Stomach (tissue), 4 donors: ENCODE measurements at regions not wholly inside any gene's neighbourhood (a gene's known extent, or its start where the extent isn't known, plus 50 kb on each side); places are given as distances from the start of the nearest gene placed in this dataset.

ENCODE experiments used
- EP300 ChIP-seq: sonication (generic); formaldehyde crosslinking; IDR thresholded peaks from one replicate; pipeline ENCODE4 v1.6.1; 2017; ENCODE audit warnings: antibody characterized with exemption
- POLR2A ChIP-seq, 4 donors: fragments of 450-650 bp; IDR thresholded peaks; one replicate each; pipeline ENCODE4 v1.6.1; 2016; ENCODE audit warnings: antibody characterized with exemption in 4 of 4, control low read depth in 2 of 4, mild to moderate bottlenecking in 1 of 4, moderate library complexity in 1 of 4
- POLR2AphosphoS5 ChIP-seq, 3 donors: sonication (generic); formaldehyde crosslinking; IDR thresholded peaks; one replicate each; pipeline ENCODE4 v1.6.1; 2016; ENCODE audit warnings: antibody characterized with exemption in 3 of 3
- TF ChIP-seq, protein P1 (sequence below), 7 experiments: fragments of 450-650 bp in 4 of 7; fragments of 200-600 bp in 3 of 7; sonication (generic) in 3 of 7; IDR thresholded peaks; one replicate each; pipeline ENCODE4 v1.5.1; 2016 to 2019; ENCODE audit warnings: antibody characterized with exemption in 7 of 7, control low read depth in 2 of 7, mild to moderate bottlenecking in 1 of 7

DNA sequence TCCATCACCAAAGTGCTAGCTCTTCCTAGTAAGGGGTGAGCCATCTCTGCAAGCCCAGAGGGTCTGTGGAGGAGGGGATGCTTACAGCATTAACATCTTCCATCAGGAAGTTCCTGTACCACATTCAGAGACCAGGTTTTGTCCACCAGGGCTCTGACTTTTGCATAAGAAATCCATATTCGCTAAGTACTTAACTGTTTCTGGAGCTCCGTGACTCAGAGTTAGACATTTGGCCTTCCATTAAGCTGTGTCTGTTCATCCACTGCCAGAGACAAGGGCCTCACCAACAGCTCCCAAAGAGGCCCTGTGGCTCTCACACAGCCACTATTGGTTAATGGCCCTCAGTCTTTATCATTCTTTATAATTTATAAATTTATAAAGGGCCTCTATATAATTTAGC, 144.6 kb downstream of the ADAMTS15 start:
- TF ChIP-seq, protein P1, sequence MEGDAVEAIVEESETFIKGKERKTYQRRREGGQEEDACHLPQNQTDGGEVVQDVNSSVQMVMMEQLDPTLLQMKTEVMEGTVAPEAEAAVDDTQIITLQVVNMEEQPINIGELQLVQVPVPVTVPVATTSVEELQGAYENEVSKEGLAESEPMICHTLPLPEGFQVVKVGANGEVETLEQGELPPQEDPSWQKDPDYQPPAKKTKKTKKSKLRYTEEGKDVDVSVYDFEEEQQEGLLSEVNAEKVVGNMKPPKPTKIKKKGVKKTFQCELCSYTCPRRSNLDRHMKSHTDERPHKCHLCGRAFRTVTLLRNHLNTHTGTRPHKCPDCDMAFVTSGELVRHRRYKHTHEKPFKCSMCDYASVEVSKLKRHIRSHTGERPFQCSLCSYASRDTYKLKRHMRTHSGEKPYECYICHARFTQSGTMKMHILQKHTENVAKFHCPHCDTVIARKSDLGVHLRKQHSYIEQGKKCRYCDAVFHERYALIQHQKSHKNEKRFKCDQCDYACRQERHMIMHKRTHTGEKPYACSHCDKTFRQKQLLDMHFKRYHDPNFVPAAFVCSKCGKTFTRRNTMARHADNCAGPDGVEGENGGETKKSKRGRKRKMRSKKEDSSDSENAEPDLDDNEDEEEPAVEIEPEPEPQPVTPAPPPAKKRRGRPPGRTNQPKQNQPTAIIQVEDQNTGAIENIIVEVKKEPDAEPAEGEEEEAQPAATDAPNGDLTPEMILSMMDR (IDR thresholded peaks at IDR 0.05), result no peak
- TF ChIP-seq EP300 (no peak), POLR2A (IDR thresholded peaks at IDR 0.05) (no peak), POLR2AphosphoS5 (IDR thresholded peaks at IDR 0.05) (no peak)
